ENCODE measurements at regions not wholly inside any gene's neighbourhood (a gene's known extent, or its start where the extent isn't known, plus 50 kb on each side); places are given as distances from the start of the nearest gene placed in this dataset.
"Not testable (repeated sequence)": the region's sequence is repeated elsewhere in the genome, so short reads cannot be mapped to it uniquely, and the experiment has no call there.

- no peak overlapping the region for H3K4me2 ChIP-seq
- no peaks in the 10 kb centered on the region for H3K4me1 ChIP-seq (replicated peaks; ENCODE audit: insufficient read depth)
- CTCF ChIA-PET: no interaction called here
- H3K9me2 ChIP-seq (ENCODE audit: insufficient read depth): no peaks in the 10 kb centered on the region
- intact Hi-C loops (cut with micrococcal nuclease; ENCODE audit: unreplicated experiment): no loop called here
- no peaks in the 10 kb centered on the region for H3F3A ChIP-seq (ENCODE audit: insufficient read depth, low read depth)
- POLR2A ChIA-PET (ENCODE audit: unreplicated experiment): no interaction called here
- no peak overlapping the region for H2AFZ ChIP-seq
- H4K20me1 ChIP-seq (ENCODE audit: insufficient read depth): no peaks in the 10 kb centered on the region
- H3K36me3 ChIP-seq (ENCODE audit: low read depth): no peaks in the 10 kb centered on the region
- H3K9me3 ChIP-seq (ENCODE audit: insufficient read depth, low read depth): no peaks in the 10 kb centered on the region
- no peak overlapping the region for H3K4me3 ChIP-seq
- no peak for TF ChIP-seq EZH2 (IDR thresholded peaks at IDR 0.05; ENCODE audit: low read depth)
- BruUV-seq (replicated peaks): no TSS peak
- no peak for DNase-seq
- H3K79me2 ChIP-seq (ENCODE audit: low read depth): no peaks in the 10 kb centered on the region
- H3K27me3 ChIP-seq (ENCODE audit: insufficient read depth, low read depth): no peaks in the 10 kb centered on the region
- no peak overlapping the region for H3K27ac ChIP-seq
Observed at GRCh38 chrX:40237731-40238178, 140.0 kb upstream of the BCOR start.

- ChIA-PET POLR2A (ENCODE audit: unreplicated experiment) (no interaction called here), CTCF (no interaction called here)
- Histone ChIP-seq H3K4me1 (replicated peaks; ENCODE audit: insufficient read depth) (no peaks in the 10 kb centered on the region), H3K36me3 (ENCODE audit: low read depth) (no peaks in the 10 kb centered on the region), H3K27me3 (ENCODE audit: insufficient read depth, low read depth) (no peaks in the 10 kb centered on the region), H3K9me2 (ENCODE audit: insufficient read depth) (no peaks in the 10 kb centered on the region), H3K79me2 (ENCODE audit: low read depth) (no peaks in the 10 kb centered on the region), H3K27ac (no peak overlapping the region), H4K20me1 (ENCODE audit: insufficient read depth) (no peaks in the 10 kb centered on the region), H3K9me3 (ENCODE audit: insufficient read depth, low read depth) (no peaks in the 10 kb centered on the region), H3F3A (ENCODE audit: insufficient read depth, low read depth) (no peaks in the 10 kb centered on the region), H3K4me3 (no peak overlapping the region), H2AFZ (no peak overlapping the region), H3K4me2 (no peak overlapping the region)
- no peak for TF ChIP-seq EZH2 (IDR thresholded peaks at IDR 0.05; ENCODE audit: low read depth)
- no peak for TF ChIP-seq CTCF (conservative IDR thresholded peaks at IDR 0.05)
- no TSS peak for BruUV-seq (replicated peaks)
- DNase-seq: no peak
- intact Hi-C loops (cut with micrococcal nuclease; ENCODE audit: unreplicated experiment): no loop called here
Observed at GRCh38 chrX:40230646-40231045, 132.9 kb upstream of the BCOR start.

- Histone ChIP-seq H4K20me1 (ENCODE audit: insufficient read depth) (no peaks in the 10 kb centered on the region), H3K27ac (no peak overlapping the region), H3F3A (ENCODE audit: insufficient read depth, low read depth) (no peaks in the 10 kb centered on the region), H3K4me3 (no peak overlapping the region), H3K9me2 (ENCODE audit: insufficient read depth) (no peaks in the 10 kb centered on the region), H3K4me1 (replicated peaks; ENCODE audit: insufficient read depth) (no peaks in the 10 kb centered on the region), H3K36me3 (ENCODE audit: low read depth) (no peaks in the 10 kb centered on the region), H3K4me2 (no peak overlapping the region), H3K27me3 (ENCODE audit: insufficient read depth, low read depth) (no peaks in the 10 kb centered on the region), H3K9me3 (ENCODE audit: insufficient read depth, low read depth) (no peaks in the 10 kb centered on the region), H2AFZ (no peak overlapping the region), H3K79me2 (ENCODE audit: low read depth) (no peaks in the 10 kb centered on the region)
- CTCF ChIA-PET: no interaction called here
- TF ChIP-seq CTCF (conservative IDR thresholded peaks at IDR 0.05): no peak
- TF ChIP-seq EZH2 (IDR thresholded peaks at IDR 0.05; ENCODE audit: low read depth): no peak
- intact Hi-C loops (cut with micrococcal nuclease; ENCODE audit: unreplicated experiment): no loop called here
- no TSS peak for BruUV-seq (replicated peaks)
- DNase-seq: no peak
- POLR2A ChIA-PET (ENCODE audit: unreplicated experiment): no interaction called here
Observed at GRCh38 chrX:40227125-40227524, 129.4 kb upstream of the BCOR start.

- no peak for DNase-seq
- ChIA-PET CTCF (no interaction called here), POLR2A (ENCODE audit: unreplicated experiment) (no interaction called here)
- no peaks in the 10 kb centered on the region for H3K79me2 ChIP-seq (ENCODE audit: low read depth)
- no peaks in the 10 kb centered on the region for H3F3A ChIP-seq (ENCODE audit: insufficient read depth, low read depth)
- no peak overlapping the region for H2AFZ ChIP-seq
- no peak overlapping the region for H3K4me2 ChIP-seq
- no peaks in the 10 kb centered on the region for H3K9me2 ChIP-seq (ENCODE audit: insufficient read depth)
- no TSS peak for BruUV-seq (replicated peaks)
- no peak for TF ChIP-seq CTCF (conservative IDR thresholded peaks at IDR 0.05)
- no peaks in the 10 kb centered on the region for H3K4me1 ChIP-seq (replicated peaks; ENCODE audit: insufficient read depth)
- H3K36me3 ChIP-seq (ENCODE audit: low read depth): no peaks in the 10 kb centered on the region
- no peak overlapping the region for H3K27ac ChIP-seq
- intact Hi-C loops (cut with micrococcal nuclease; ENCODE audit: unreplicated experiment): no loop called here
- H3K27me3 ChIP-seq (ENCODE audit: insufficient read depth, low read depth): no peaks in the 10 kb centered on the region
- no peak overlapping the region for H3K4me3 ChIP-seq
- no peaks in the 10 kb centered on the region for H4K20me1 ChIP-seq (ENCODE audit: insufficient read depth)
- H3K9me3 ChIP-seq (ENCODE audit: insufficient read depth, low read depth): no peaks in the 10 kb centered on the region
Observed at GRCh38 chrX:40224658-40225057, 126.9 kb upstream of the BCOR start.

GRCh38 chrX:40222612-40223011, 124.9 kb upstream of the BCOR start:
- CTCF ChIA-PET: not testable (repeated sequence)

More at GRCh38 chrX:40222612-40223011, 124.9 kb upstream of the BCOR start:
- H3K9me3 ChIP-seq (ENCODE audit: insufficient read depth, low read depth); POLR2A ChIA-PET (ENCODE audit: unreplicated experiment); H3K4me3 ChIP-seq; H3K9me2 ChIP-seq (ENCODE audit: insufficient read depth); H3K4me1 ChIP-seq (replicated peaks; ENCODE audit: insufficient read depth); H3K79me2 ChIP-seq (ENCODE audit: low read depth); DNase-seq; H3K27ac ChIP-seq; H3K4me2 ChIP-seq; BruUV-seq (replicated peaks); H3F3A ChIP-seq (ENCODE audit: insufficient read depth, low read depth); H3K27me3 ChIP-seq (ENCODE audit: insufficient read depth, low read depth); H2AFZ ChIP-seq; intact Hi-C loops (cut with micrococcal nuclease; ENCODE audit: unreplicated experiment); H3K36me3 ChIP-seq (ENCODE audit: low read depth); H4K20me1 ChIP-seq (ENCODE audit: insufficient read depth): not testable (repeated sequence)

Measured in PC-9 (cell line).